UCSD-AML1 (cell line): ENCODE measurements at regions not wholly inside any gene's neighbourhood (a gene's known extent, or its start where the extent isn't known, plus 50 kb on each side); places are given as distances from the start of the nearest gene placed in this dataset.
"Not testable (repeated sequence)": the region's sequence is repeated elsewhere in the genome, so short reads cannot be mapped to it uniquely, and the experiment has no call there.

Experiments used
- DNase-seq: peaks from one replicate; lab custom pipeline; 2025; ENCODE audit not compliant: unreplicated experiment; lab: John Stamatoyannopoulos, UW

GRCh38 chr12:19972325-19973288 is 395.7 kb upstream of the PDE3A start:
- DNase-seq = peak; percentile 8

DNA sequence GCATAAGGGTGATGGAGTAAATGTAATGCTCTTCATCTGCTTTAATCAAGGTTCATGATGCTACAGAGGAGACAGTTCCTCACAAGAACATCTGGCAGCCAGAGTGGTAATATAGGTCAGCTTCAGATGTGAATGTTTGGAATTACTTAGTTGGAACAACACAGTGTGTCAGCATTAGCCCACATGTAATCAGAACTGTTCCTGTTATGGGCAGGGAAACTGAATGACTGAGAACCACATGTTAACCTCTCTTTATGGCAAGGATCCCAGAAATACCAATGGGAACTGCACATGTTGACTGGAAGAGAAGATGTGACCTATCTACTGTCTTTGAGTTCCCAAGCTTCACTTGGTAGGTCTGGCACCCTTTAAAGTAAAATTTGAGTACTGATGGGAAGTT is 390.1 kb upstream of the PDE3A start:
- no peak for DNase-seq

GRCh38 chr12:19979584-19979983 is 388.8 kb upstream of the PDE3A start:
- DNase-seq = no peak

DNA sequence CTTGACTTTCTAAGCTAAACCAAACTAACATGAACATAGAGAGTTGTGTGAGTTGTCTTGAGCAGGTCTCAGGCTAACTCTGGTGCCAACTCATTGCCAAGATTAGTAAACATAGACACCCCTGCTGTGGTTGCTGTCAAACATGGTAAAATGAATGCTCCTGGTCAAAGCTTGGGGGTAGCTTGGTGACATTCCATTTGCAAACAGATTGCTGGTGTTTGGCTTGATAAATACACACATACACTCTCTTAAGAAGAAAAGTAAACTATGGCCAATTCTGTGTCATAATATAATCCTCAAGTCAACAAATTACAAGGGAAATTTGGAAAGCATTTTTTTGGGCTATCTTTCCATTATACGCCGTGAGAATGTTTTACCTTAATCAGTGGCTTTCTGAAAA is 386.4 kb upstream of the PDE3A start:
- DNase-seq = no peak

- no peak for DNase-seq
Measured at GRCh38 chr12:19988001-19988400, 380.3 kb upstream of the PDE3A start.

- no peak for DNase-seq
Measured at GRCh38 chr12:19988459-19988873, 379.9 kb upstream of the PDE3A start.

DNA sequence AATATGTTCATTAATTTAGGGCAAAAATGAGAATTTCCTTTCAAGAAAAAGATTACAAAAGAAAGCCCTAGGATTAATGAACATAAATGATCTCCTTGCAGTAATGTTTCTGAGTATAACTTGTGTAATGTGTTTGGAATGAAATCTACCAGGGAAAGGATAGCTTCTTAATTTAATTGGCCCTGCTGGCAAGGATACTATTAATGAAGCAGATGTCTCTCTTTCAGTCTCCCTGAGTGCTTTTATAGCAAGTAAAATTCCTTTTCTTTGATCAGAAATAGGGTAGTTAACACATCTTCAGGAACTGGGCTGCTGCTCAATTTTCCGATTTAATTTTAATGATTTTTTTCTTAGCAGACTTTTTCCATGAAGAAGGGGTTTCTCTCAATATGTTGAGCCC is 379.4 kb upstream of the PDE3A start:
- DNase-seq = no peak

DNA sequence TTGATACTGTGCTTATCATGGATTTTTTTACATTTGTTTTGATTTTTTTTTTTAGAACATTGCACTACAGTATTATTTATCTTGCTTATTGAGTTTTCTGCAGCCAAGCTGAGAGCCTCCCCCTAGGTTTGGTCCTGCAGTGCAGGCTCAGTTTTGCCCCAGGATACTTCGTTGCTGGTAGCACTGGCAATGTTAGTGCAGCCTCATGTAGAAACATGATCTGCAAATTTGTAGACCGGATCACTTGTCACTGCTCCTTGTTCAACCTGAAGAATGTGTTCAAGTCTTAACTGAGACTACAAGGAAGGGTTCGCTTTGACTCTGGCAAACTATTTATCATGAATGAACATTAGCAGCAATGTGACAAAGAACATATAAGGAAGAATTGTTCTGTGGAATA is 377.2 kb upstream of the PDE3A start:
- DNase-seq = no peak

DNA sequence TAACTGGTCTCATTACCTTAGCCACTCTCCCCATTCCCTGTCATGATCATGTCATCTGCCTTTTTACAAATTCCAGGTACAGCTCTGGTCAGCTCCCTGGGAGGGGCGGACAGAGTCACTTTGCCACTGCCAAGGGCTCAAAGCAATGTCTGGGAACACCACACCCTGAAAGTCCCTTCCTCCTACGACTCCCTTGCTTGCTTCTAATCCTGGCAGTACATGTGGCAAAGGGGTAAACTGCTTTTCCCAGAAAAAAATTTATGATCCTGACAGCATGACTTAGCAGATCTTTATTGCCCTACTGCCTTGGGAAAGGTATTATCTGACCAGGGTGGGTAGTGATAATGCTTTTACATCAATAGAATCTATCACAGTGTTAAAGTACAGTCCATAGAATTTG is 376.0 kb upstream of the PDE3A start:
- no peak for DNase-seq

DNA sequence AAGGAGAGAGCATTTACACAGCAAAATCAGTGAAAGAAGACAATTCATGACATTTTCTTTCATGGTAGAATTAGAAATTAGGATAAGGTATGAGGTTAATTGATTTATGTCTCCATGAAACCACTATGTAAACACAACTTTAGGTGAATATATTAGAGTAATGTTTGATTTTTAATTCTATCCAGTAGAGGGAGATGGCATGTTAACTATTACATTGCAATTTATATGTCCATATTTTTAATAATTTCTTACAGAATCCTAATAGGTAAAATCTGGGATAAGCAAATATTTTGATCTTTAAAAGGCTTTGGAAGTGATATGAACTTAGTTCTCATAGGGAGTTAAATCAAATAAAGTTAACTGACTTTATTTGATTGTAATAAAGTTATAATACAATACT is 373.4 kb upstream of the PDE3A start:
- no peak for DNase-seq

GRCh38 chr12:19997656-19998400 is 370.5 kb upstream of the PDE3A start:
- no peak for DNase-seq

DNA sequence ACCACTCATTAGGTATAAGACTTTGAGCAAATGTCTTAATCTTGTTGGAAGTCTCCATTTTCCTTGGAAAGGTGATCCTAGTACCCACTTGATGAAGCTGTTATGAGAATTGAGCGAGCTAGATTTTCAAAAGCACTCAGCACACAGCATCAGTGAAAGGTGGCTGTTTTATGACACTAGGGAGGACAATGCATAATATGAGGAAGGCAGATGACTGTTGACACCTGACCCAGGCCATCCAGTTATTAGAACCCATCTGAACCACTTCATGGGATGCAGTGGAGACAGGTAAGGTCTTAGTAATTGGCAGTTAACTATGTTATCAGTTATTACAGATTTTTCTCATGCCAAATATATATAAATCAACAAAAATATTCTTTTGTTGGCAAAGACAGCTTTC is 369.9 kb upstream of the PDE3A start:
- DNase-seq = no peak

GRCh38 chr12:19998961-19999804 is 369.2 kb upstream of the PDE3A start:
- DNase-seq = no peak

- no peak for DNase-seq
Measured at GRCh38 chr12:19999805-20000138, 368.6 kb upstream of the PDE3A start.

- DNase-seq = no peak
Measured at GRCh38 chr12:20000229-20000849, 368.0 kb upstream of the PDE3A start.

GRCh38 chr12:20003252-20003651 is 365.1 kb upstream of the PDE3A start:
- DNase-seq = no peak

GRCh38 chr12:20004952-20005351 is 363.4 kb upstream of the PDE3A start:
- DNase-seq = no peak

DNA sequence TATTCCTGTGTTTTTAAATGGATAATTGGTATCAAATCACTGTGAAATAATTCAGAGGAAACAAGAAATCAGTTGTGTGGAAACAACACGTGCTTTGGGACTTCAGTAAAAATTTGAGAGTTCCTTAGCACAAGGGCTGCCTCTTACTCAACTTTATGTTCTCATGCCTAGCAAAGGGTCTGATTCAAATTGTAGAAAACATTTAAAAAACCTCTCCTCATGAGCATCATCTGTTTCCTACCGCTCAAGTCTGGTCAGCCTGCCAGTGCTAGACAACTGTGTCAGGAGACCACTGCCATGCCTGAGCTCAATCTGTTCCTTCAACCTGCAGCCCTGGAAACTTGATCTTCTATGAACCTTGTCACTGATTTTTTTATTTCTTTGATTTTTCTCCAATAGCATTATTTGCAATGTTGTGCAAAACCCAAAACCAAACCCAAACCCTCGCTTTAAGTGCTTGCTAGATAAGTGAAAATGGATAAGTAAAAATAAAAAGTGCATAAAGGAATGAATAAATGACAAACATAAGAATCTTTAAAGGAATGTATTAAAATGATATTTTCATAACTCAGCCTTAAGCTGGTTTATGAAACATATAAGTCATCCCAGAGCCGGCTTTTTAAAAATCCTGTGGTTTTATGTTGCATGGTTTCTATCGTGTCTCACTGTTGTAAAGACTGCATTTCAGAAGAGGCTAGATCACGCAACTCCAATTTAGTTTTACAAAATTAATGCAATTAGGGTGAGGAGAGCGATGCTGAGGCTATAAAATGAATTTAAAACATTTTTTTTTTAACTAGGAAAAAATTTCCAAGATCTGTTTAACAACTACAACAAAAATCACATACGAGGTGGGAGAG is 361.2 kb upstream of the PDE3A start:
- no peak for DNase-seq

DNA sequence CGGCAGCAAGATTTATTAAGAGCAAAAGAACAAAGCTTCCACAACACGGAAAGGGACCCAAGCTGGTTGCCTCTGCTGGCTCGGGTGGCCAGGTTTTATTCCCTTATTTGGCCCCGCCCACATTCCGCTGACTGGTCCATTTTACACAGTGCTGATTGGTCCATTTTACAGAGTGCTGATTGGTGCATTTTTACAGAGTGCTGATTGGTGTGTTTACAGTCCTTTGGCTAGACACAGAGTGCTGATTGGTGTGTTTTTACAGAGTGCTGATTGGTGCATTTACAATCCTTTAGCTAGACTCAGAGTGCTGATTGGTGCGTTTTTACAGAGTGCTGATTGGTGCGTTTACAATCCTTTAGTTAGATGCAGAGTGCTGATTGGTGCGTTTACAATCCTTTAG is 358.4 kb upstream of the PDE3A start:
- not testable (repeated sequence) for DNase-seq

DNA sequence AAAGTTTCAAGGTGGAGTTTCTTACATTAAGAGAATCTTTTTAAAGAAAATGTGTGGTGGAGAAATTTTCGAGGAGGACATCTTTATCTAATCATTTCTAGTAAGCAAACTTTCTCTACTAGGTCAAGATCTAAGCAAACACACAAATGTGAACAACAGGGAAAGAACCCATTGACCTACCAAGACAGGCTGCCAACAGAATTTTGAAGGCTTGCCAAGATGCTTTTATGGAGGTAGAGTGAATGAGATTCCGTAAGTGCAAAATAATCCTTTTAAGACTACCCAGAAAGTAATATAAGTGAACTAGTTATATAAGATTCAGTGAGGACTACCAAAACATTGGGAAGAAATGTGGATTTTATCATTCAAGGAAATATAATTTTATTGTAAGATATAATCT is 357.1 kb upstream of the PDE3A start:
- DNase-seq = no peak
